B cell (primary cell): ENCODE measurements at regions not wholly inside any gene's neighbourhood (a gene's known extent, or its start where the extent isn't known, plus 50 kb on each side); places are given as distances from the start of the nearest gene placed in this dataset.

Source experiments
- CTCF ChIP-seq: fragments of 200-600 bp; IDR thresholded peaks from one replicate; pipeline ENCODE4 v1.8.0; 2022; ENCODE audit warnings: antibody characterized with exemption, mild to moderate bottlenecking
- EZH2 ChIP-seq: IDR thresholded peaks from 2 replicates; pipeline ENCODE4 v1.6.1; 2012; ENCODE audit warnings: borderline replicate concordance, low read depth, mild to moderate bottlenecking, moderate library complexity, low read length; ENCODE audit not compliant: insufficient read depth, poor library complexity, severe bottlenecking

- no peak for TF ChIP-seq CTCF
- TF ChIP-seq EZH2, result no peak
Measured at GRCh38 chr15:69689133-69689532, 236.5 kb downstream of the RPLP1 start.
